K562 (cell line): ENCODE measurements at regions not wholly inside any gene's neighbourhood (a gene's known extent, or its start where the extent isn't known, plus 50 kb on each side); places are given as distances from the start of the nearest gene placed in this dataset.
"Not testable (repeated sequence)": the region's sequence is repeated elsewhere in the genome, so short reads cannot be mapped to it uniquely, and the experiment has no call there.

Experiments
- CCAR2 ChIP-seq: fragments of 200-400 bp; formaldehyde crosslinking; IDR thresholded peaks from 2 replicates; pipeline ENCODE4 v1.6.1; 2017; ENCODE audit warnings: mild to moderate bottlenecking, low read depth, low read length
- CTCF ChIP-seq, 3 experiments: IDR thresholded peaks in 2 of 3; conservative IDR thresholded peaks in 1 of 3; 2 replicates each; pipeline ENCODE4 v1.5.1; 2011 to 2012; ENCODE audit warnings: low read length in 3 of 3, mild to moderate bottlenecking in 3 of 3, control low read depth in 2 of 3, improper control_type of control experiment in 1 of 3, inconsistent platforms in 1 of 3, low read depth in 1 of 3, mixed read lengths in 1 of 3, moderate library complexity in 1 of 3; ENCODE audit not compliant: insufficient read depth in 2 of 3
- ELF4 ChIP-seq: fragments of 450-650 bp; formaldehyde crosslinking; IDR thresholded peaks from 2 replicates; pipeline ENCODE4 v1.4.0; 2022; ENCODE audit warnings: missing genetic modification characterization

GRCh38 chr1:849873-850272 is 73.8 kb upstream of the SAMD11 start:
- not testable (repeated sequence) for TF ChIP-seq CCAR2; ELF4 (CRISPR knock-in tag); CTCF (IDR thresholded peaks at IDR 0.05 in 2 of 3, conservative IDR thresholded peaks at IDR 0.05 in 1 of 3; ENCODE audit: insufficient read depth in 2 of 3, low read depth in 1 of 3, low read length in 3 of 3)
